Lower leg skin (tissue), 4 donors: ENCODE measurements at regions not wholly inside any gene's neighbourhood (a gene's known extent, or its start where the extent isn't known, plus 50 kb on each side); places are given as distances from the start of the nearest gene placed in this dataset.

Source experiments
- DNase-seq, 2 donors: peaks; one replicate each; pipeline ENCODE4 v3.0.0-alpha.2; 2019; ENCODE audit warnings: low spot score in 2 of 2
- H3K4me3 ChIP-seq: fragments of 200-600 bp; sonication (generic); 2 replicates; pipeline ENCODE4 v1.5.1; 2017; ENCODE audit warnings: mild to moderate bottlenecking, low read depth; ENCODE audit not compliant: poor library complexity, severe bottlenecking
- POLR2A ChIP-seq, 2 donors: fragments of 450-650 bp; IDR thresholded peaks; one replicate each; pipeline ENCODE4 v1.6.1; 2016 to 2017; ENCODE audit warnings: antibody characterized with exemption in 2 of 2, mild to moderate bottlenecking in 1 of 2, moderate library complexity in 1 of 2
- WGBS, 2 donors: methylation state at CpG; one replicate each; pipeline ENCODE4 v1.1.5; 2018; 5-methylcytosine and 5-hydroxymethylcytosine counted together
- intact Hi-C: fragments of 100-400 bp; cut with DNase I; formaldehyde crosslinking; loops from one replicate; pipeline ENCODE4 v1.15.0; 2023; ENCODE audit warnings: low total_unique reads
- TF ChIP-seq, protein P1 (sequence below), 3 donors: fragments of 450-650 bp; IDR thresholded peaks; one replicate each; pipeline ENCODE4 v1.5.1; 2016; ENCODE audit warnings: antibody characterized with exemption in 3 of 3, mild to moderate bottlenecking in 3 of 3, moderate library complexity in 2 of 3

DNA sequence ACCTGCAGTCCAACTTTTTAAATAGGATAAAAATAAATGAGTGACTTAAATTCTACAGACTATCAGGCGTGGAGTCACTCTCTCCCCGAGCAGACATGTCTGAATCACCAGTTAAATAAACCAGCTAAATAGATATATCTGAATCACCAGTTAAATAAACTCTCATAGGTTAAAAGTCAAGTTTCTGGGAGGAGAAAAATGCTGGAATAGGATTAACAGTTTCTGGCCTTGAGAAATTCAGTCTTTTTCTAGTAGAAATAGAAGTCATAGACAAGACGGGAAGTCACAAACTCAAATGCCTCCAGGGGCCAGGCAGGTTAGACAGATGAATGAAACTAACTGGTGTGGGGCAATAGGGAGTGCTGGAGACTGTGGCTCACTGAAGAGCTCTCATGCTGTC is 258.6 kb upstream of the TMEM132C start:
- DNase-seq, result no peak
- TF ChIP-seq POLR2A (IDR thresholded peaks at IDR 0.05), result no peak
- TF ChIP-seq, protein P1, sequence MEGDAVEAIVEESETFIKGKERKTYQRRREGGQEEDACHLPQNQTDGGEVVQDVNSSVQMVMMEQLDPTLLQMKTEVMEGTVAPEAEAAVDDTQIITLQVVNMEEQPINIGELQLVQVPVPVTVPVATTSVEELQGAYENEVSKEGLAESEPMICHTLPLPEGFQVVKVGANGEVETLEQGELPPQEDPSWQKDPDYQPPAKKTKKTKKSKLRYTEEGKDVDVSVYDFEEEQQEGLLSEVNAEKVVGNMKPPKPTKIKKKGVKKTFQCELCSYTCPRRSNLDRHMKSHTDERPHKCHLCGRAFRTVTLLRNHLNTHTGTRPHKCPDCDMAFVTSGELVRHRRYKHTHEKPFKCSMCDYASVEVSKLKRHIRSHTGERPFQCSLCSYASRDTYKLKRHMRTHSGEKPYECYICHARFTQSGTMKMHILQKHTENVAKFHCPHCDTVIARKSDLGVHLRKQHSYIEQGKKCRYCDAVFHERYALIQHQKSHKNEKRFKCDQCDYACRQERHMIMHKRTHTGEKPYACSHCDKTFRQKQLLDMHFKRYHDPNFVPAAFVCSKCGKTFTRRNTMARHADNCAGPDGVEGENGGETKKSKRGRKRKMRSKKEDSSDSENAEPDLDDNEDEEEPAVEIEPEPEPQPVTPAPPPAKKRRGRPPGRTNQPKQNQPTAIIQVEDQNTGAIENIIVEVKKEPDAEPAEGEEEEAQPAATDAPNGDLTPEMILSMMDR (IDR thresholded peaks at IDR 0.05), result no peak
- H3K4me3 ChIP-seq, result no peak overlapping the region
- intact Hi-C loops, result no loop called here
- 71 to 74% methylated on average over 3 of the region's 3 CpGs for WGBS, 2 donors

DNA sequence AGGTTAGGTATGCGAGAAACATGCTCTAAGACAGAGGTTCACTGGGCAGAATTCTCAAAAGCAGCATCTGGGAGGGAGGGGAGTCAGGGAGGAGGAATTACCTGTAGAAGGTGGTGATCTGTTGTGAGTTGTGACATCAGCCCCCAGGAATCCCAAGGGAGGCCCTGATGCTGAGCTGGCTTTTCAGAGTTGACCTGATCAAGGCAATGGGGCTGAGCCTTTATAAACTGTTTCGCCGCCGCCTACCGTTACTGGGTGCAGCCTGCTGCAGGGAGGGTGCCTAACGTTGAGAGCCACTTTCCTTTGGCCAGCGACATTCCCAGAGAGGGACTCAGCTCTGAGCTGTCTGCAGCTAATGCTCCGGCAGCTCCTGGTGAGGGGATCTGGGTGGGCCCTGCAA is 257.9 kb upstream of the TMEM132C start:
- intact Hi-C loops, result no loop called here
- WGBS, 2 donors, result 63 to 67% methylated on average over 8 of the region's 8 CpGs
- TF ChIP-seq, protein P1 (IDR thresholded peaks at IDR 0.05), result no peak
- no peak for TF ChIP-seq POLR2A (IDR thresholded peaks at IDR 0.05)
- no peak for DNase-seq
- no peak overlapping the region for H3K4me3 ChIP-seq

DNA sequence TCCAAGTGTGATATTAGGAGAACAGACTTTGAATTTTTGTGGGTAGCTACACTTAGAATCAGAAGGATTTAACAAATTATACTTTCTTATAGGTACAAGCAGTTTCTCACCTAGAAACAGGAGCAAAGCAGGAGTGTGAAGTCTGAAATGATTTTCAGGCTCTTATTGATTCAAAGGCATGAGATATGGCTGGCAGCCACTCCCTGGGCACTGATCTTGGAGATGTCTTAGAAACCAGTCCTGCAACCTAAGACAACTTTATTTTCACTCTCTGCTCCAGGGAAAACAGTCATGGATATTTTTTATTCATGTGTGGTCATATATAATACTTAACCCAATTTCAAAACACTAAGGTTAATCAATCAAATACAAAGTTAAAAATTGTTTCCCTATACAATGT is 254.9 kb upstream of the TMEM132C start:
- TF ChIP-seq POLR2A (IDR thresholded peaks at IDR 0.05), result no peak
- TF ChIP-seq, protein P1 (IDR thresholded peaks at IDR 0.05), result no peak
- intact Hi-C loops, result no loop called here
- no peak for DNase-seq
- no peak overlapping the region for H3K4me3 ChIP-seq

DNA sequence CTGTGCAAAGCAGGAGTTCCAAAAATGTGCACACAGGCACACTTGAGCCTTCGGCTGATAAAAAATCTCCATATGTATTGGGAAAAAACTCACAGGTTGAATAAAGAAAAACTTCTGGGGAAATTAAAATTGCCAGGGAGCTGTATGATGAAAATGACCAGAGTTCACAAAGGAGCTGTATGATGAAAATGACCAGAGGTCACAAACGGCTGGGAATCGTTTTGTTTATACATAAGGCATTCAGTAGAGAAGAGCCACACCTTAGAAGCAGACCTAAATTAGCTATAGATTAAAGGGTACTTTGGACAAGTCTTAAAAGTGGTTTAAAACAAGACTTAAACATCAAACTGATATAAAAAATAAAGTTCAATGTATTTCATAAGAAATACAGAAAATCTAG is 251.7 kb upstream of the TMEM132C start:
- 69 to 73% methylated on average over 3 of the region's 3 CpGs for WGBS, 2 donors
- TF ChIP-seq, protein P1 (IDR thresholded peaks at IDR 0.05), result no peak
- TF ChIP-seq POLR2A (IDR thresholded peaks at IDR 0.05), result no peak
- intact Hi-C loops, result no loop called here
- DNase-seq, result no peak
- H3K4me3 ChIP-seq, result no peak overlapping the region

DNA sequence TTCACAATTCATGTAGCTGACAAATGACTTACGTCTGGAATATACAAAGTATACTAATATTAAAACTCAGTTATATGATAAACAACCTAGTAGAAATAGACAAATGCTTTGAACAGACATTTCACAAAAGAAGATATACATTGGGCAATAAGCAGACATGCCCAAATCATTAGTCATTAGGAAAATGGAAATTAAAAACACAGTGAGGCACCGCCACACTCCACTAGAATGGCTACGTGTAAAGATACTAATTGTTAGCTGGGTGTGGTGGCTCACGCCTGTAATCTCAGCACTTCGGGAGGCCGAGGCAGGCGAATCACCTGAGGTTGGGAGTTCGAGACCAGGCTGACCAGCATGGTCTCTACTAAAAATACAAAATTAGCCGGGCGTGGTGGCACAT is 248.9 kb upstream of the TMEM132C start:
- intact Hi-C loops, result no loop called here
- no peak for DNase-seq
- TF ChIP-seq, protein P1 (IDR thresholded peaks at IDR 0.05), result no peak
- no peak for TF ChIP-seq POLR2A (IDR thresholded peaks at IDR 0.05)
- H3K4me3 ChIP-seq, result no peak overlapping the region
- WGBS, 2 donors, result 71% methylated on average over 10 of the region's 10 CpGs

DNA sequence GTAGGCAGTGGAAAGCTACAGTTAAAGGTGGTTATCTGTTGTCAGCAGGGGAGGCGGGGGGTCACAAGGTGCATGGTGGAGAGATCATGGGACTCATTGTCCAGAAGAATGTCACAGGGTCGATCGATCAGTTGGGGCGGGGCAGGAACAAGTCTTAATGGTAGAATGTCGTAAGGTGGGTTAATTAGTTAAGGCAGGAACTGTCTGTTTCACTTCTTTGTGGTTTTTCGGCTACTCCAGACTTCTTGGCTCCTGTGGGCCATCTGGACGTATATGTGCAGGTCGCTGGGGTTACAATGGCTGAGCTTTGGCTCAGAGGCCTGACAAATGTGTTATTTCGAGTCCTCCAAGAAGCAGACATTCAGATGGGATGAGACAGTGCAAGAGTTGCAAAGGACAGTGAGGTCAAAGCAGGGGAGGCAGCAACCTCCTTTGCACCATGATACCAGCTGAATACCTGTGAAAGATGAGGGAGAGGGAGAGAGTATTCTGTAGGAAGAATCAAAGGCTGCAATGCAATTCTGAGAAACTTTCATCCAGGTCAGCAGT is 246.9 kb upstream of the TMEM132C start:
- TF ChIP-seq, protein P1 (IDR thresholded peaks at IDR 0.05), result no peak
- no peak for TF ChIP-seq POLR2A (IDR thresholded peaks at IDR 0.05)
- H3K4me3 ChIP-seq, result no peak overlapping the region
- no peak for DNase-seq
- 76 to 78% methylated on average over 9 of the region's 9 CpGs for WGBS, 2 donors
- intact Hi-C loops, result no loop called here
